GF-D8 (cell line): ENCODE measurements at regions not wholly inside any gene's neighbourhood (a gene's known extent, or its start where the extent isn't known, plus 50 kb on each side); places are given as distances from the start of the nearest gene placed in this dataset.
"Not testable (repeated sequence)": the region's sequence is repeated elsewhere in the genome, so short reads cannot be mapped to it uniquely, and the experiment has no call there.

ENCODE experiments used
- DNase-seq: peaks from one replicate; lab custom pipeline; 2025; lab: John Stamatoyannopoulos, UW

DNA sequence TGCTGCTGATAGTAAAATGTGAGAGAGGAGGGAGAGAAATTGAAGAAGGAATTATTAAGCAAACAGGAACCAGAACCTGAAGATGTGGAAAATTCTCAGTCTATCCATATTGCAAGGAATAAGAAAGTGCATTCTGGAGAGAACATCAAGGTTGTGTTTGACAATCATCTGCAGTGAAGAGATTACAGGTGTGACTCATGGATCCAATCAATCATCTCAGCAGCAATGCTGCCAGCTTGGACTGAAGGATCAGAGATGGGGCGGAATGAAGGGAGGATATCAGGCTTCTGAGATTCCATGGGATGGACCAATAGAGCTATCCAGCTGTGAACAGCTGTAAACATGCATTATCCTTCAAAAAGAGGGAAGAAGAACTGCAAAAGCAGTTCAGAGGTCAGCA is 247.3 kb downstream of the LPIN1 start:
- DNase-seq, result no peak

DNA sequence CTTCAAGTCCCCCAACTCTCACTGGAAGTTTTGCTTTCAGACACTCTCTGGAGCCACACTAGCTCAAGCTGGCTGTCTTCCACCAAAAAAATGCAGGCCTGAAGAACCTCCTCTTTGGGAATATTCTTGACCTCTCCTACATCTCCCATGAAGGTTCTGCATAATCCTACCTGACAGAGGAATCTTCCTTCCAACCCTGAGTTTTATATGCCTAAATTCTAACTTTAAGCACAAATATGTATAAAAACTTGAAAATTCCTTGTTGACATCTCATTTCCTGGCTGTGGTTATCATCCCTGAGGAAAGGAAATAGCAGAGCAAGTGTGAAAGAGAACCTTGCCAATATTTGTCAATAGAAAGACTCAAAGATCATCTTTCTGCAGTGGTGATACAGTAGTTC is 249.0 kb downstream of the LPIN1 start:
- no peak for DNase-seq

DNA sequence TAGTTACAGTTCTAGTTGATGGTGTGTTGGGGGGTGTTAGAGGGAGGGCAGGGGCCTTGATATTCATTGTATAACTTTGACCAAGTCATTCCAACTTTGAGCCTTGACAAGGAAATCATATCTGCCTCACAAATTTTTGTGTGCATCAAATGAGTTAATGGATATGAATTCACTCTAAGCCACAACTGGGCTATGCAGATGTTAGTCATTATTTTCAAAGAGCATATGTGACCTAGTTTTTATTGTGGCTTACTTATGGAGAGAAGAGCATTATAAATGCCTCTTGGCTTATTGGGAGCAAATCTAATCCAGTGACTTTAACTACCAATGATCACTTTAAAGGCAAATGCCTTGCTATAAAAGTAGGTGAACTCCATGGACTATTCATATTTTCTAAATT is 250.2 kb downstream of the LPIN1 start:
- no peak for DNase-seq

DNA sequence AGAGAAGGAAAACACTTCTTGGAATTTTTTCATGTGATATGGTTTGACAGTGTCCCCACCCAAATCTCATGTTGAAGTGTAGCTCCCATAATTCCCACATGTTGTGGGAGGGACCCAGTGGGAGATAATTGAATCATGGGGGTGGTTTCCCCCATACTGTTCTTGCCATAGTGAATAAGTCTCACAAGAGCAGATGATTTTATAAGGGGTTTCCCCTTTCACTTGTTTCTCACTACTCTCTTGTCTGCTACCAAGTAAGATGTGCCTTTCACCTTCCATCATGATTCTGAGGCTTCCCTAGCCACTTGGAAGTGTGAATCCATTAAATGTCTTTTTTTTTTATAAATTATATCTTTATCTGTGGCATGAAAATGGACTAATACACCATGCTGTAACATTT is 250.7 kb downstream of the LPIN1 start:
- DNase-seq, result no peak

DNA sequence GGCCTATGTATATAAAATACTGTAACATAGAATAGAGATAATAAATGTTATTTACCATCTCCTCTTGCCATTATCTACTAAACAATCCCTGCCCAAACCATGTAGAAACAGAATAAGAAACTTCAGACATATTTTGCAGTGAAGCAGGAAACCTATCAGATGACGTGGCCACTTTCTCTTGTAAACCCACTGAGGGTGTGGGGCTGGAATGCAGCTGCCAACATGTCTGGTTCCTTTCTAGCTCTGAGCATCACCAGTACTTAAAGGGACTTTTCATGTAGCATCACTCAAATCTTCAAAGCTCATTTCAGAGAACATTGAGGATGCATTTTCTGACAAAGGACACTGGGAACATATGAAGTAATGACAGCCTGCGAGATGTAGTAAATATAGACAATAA is 251.8 kb downstream of the LPIN1 start:
- no peak for DNase-seq

DNA sequence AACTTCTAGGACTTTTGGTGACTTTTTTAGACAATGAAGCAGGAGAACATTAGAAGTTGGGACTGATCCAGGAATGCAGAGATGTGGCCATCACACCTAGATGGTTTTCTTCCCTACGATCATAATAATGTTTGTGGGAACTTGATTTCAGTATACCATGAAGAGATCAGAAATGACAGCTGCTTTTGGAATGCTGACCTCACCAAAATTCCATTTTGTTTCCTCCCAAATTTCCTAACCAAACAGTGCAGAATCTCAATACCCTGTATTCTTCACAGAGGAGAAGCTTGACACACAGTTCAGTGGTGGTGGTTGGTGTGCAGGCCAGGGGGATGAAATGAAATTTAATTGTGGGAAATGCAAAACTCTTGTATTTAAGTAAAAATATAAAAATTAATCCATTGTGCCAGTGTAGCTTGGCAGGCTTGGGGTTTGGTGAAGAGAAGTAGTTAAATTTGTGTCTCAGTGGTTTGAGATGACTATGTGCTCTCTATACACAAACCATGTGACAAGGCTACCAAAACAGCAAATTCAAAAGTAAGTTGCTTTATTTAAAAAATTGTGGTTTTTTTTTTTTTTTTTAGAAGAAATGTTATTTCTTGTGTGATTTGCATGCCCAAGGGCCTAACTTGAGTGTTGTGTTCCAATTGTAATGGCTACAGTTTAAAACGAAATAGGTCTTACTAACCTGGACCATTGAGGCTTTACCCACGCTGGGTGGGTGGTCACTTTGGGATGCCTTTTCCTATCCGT is 252.4 kb downstream of the LPIN1 start:
- no peak for DNase-seq

DNA sequence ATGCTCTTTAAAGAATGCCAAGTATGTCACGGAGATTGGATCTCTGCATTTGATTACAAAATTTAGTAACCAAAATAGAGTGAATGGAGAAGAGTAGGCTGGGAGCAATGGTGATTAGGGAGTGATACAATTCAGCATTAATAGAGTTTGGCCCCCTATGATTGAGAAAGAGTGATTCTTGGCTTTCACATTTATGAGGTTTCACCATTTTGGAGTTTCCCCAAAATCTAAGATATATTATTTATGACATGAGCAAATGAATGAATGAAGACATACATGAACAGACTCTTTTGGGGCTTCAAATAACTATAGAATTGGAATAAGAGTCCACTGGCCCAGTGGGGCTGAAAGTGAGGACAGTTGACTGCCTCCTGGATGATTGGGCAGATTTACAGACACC is 255.2 kb downstream of the LPIN1 start:
- DNase-seq, result no peak

DNA sequence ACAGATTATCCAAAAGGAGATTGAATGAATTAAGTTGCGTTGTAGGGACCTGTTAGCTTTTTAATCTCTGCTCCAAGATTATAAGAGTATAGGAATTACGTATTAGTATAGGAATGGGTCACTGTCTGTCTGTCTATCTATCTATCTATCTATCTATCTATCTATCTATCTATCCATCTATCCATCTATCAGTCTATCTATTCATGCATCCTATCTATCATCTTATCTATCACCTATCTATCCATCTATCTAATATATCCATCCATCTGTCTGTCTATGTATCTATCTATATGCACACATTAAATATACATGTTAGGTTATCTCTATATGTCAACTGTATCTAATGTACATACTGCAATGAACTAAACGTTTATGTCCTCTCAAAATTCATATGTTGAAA is 255.8 kb downstream of the LPIN1 start:
- no peak for DNase-seq

DNA sequence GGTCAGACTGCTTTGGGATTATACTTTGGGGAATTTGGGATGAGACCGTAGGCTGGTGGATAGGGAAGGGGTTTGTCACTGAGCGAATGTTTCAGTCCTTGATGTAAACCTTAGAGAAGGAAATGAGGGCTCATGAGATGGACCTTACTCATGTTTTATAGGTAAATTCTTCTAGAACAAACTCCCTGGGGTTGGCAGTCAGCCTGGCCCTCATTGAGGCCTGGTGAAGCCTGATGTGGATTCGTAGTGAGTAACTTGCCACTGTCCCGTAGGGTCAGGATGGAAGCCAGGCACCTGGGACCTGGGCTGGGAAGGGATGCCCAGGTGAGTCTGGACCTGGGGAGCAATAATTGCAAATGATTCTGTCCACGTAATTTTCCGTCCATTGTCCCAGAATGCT is 258.3 kb downstream of the LPIN1 start:
- no peak for DNase-seq

DNA sequence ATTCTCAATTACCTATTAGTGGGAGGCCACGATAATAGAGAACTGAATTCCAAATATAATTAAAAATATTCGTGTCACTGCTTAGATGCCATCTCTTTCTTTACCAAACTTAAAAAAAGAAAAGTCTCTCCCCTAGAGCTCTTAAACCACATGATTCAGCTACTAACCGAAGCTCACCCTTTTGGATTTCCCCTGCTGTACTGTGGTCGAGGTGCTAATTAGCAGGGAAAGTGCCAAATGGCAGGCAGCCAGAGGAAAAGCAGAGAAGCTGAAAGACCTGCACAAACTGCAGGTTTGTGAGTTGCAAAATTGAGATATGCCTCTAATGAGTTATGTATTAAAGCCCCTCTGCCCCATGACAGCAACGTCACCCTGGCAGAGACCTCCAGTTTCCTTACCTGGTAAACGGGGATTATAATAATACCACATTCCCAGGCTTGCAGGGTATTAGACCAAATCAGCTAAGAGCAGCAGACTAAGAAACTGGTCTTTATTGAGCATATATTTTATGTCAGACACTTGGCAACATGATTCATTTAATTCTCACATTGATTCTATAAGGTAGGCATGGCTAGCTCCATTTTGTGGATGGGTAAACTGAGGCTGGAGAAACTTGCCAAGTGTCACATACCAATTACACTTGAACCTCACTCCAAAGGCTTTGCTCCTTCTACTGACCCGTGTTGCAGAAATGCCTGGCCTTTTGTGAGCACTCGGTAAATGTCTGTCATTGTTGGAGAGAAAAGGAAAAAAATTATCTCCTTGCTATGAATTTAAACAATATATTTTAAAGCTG is 259.7 kb downstream of the LPIN1 start:
- no peak for DNase-seq

DNA sequence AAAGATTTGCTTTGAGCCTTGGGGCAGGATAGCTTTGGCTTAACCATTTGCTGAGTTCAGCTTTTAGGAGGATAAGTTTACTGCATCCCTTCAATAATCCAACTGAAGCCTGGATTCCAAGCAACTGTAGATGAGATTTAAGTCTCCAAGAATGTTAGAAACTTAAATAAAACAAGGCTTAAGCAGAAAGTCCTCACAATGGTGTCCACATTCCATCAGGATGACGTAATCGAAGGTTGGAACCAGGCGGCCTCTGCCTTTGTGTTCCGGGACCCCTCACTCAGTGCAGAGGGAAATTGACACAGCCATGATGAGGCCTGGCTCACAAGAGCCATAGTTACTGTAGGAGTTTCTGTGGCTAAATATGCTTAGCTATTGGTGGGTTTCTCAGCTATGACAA is 260.4 kb downstream of the LPIN1 start:
- DNase-seq, result no peak

DNA sequence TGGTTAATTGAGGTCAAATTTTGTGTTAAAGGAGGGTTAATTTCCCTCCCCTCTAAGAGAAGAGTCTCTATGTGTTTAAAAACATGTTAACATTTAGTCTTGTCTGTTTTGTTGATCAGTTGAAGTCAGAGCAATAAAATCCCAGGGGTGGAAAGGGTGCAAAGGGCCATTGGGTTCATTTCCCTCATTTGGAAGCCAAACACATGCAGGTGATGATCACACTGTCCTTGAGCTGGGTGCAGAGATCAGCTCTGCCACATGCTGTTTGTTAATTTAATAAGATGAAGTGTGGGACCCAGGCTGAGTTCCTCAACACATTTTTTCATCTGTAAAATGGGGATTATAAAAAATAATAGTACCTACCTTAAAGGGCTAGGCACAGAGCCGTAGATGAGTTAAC is 260.9 kb downstream of the LPIN1 start:
- DNase-seq, result no peak

DNA sequence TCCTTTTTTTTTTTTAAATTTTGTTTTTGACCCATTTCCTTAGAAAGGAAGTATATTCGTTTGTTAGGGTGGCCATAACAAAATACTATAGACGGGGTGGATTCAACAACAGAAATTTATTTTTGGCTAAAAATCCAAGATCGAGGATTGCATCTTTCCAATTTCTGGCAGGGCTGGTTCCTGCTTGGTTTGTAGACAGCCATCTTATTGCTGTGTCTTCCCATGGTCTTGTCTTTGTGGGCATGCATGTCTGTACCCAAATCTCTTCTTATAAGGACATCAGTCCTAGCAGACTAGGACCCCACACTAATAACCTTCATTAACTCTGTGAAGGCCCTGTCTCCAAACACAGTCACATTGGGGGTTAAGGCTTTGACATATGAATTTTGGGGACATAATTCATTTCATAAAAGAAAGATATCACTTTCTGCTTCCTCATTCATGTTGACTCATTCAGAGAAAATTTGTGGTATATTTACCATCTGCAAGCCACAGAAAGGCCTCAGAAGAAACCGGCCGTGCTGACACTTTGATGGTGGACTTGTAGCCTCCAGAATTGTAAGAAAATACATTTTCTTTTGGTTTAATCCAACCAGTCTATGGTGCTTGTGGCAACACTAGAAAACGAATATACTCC is 262.1 kb downstream of the LPIN1 start:
- no peak for DNase-seq

DNA sequence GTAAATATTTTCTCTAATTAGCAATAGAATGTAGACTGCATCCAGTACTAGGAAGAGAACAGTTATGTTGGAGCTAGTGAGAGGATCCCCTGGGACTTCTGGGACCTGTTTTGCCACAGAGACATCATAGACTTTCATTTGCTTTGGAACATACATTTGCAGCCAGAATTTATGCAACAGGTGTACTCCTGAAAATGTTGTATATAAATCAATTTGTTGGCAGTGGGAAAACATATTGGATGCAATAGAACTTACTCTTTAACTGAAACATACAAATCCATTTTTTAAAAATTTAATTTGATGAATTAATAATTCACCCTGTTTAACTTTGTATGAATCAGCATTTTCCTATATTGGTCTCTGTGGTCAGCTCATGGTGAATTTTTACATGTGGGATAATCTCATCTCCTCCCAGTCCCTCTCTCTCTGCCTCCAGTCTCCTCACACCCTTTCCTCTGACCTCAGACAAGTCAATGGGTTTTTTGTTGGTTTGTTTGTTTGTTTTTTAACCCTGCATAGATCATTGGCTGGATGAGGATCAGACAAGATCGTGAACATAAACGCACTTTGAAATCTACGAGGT is 263.0 kb downstream of the LPIN1 start:
- no peak for DNase-seq

DNA sequence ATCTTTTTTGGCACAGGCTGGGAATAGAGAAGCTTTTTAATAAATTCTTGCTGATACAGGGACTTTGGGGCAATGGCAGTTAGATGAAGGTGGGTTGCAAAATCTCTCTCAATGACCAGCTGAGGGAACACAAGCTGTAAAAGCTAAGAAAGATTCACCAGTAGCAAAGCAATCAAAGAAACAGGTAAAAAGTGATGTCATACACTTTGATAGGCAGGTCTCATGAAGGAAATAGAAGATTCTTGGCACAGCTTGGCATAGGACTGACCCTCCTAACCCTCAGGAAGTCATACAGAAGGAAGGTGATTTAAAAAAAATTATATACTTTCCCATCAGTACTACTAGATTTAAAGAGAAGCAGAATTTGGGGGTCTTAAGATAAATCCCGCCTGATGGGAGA is 263.6 kb downstream of the LPIN1 start:
- no peak for DNase-seq

DNA sequence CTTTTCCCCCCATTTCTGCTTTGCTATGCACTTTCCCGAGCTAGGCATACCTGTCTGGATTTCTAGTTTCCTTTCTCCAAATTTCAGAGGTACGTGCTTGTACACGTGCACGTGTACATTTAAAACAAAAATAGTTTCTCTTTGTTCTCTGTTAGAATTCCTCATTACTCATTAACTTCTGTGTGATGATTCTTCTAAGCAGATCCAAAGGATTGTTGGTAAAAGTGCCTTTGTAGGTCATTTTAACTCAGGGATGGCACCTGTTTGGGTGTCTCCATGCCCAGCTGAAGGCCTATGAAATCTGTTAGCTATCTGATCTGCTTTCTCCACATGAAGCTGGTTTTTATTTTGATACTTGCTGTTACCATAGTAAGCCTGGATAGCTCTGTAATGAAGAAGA is 264.3 kb downstream of the LPIN1 start:
- no peak for DNase-seq

DNA sequence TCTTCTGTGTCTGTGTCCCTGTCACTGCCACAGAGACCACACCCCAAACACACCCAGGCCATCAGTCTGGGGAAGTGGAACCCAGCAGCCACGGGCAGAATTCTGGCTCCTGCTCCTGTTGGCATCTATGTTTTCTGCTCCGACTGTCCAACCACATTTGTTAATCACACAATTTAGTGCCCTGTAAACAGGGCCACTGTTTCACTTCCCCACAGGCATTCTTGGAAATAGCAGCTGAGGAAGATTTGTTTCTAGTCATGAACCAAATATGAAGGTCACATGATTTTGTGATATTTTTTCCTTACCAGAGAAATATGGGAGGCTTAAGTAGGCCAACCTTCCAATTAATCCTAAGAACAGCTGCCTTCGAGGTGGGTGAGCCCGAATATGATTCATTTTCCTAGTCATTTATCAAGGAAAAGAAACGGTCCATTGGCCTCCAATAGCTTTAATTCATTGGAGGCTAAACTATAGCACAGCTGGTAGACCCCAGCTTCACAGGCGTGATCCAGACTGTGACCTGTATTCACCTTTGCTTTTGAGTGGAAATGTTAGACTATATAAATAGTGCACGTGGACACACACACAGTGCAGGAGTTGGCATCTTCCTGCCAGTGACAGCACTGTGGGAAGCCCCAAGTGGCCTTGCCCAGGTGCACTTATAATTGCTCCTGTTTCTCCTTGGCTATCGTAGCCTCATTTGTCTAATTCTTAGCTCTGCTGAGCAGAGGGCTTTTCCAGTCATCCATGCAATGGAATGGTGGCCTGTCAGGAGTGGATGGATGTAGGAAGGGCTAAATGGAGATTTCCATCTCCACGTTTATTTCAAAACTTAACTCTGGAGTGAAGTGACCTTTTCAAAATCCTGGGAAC is 267.9 kb downstream of the LPIN1 start:
- no peak for DNase-seq

DNA sequence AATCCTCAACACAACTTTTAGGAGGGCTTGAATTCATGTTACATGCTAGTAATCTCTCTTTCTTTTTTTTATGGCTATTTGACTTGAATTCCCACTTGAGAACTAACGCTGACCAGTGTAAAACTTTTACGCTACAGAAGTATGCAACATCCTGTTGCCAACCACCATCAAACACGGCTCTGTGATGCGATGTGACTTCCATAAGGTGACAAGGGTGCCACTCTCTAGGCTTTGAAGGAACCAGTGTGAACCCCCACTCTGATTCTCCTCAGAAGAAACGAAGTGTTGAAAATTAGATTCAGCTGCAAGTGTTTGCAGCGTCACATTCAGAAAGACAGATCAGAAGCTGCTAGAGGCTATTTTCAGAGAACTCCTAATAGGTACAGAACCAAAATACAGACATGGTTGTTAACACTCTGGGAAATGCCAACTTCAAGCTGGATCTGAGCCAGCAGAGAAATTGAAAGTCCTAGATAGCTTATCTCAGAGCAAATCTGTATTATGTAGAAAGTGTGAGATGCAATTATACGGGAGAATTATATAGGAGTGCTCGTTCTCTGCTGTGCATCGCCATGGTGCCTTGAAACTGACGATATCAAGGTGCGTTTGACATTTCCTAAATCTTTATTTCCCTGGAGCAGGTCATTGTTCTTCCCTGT is 271.2 kb downstream of the LPIN1 start:
- no peak for DNase-seq

DNA sequence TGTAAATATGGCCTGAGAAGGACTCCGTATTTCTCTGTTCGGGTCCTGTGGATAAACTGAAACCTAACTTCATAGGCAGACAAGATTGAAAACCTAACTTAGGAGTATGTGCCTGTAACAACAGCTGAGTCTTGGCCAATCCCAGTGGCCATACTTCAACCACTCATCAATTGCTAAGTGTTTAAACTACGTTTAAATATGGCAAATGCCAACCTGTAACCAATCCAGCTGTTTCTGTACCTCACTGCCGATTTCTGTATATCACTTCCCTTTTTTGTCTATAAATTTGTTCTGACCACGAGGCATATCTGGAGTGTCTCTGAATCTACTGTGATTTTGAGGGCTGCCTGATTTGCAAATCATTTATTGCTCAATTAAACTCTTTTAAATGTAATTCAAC is 272.3 kb downstream of the LPIN1 start:
- DNase-seq, result not testable (repeated sequence)

DNA sequence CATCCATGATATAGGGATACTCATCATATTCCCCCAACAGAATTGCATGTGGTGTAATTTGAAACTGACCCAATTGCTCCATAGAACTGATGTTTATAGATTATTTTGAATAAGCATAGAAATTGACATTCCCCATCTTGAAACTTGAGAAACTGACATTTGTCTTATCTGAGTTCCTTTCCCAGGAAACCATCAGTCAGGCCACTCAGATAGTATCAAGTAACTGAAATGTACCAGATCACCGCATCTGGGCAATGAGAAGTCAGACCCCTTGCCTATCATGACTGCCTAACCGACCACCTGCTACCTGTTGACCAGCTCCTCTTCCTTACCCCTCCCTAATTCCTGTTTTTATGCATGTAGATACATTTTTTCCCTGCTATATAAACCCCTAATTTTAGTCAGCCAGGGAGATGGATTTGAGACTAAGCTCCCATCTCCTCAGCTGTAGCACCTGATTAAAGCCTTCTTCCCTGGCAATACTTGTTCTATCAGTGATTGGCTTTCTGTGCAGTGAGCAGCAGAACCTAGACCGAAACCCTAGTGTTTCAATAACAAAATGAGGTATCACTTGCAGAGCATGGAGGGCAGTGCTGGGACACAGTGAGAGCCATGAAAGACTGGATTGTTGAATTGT is 274.5 kb downstream of the LPIN1 start:
- DNase-seq, result no peak
